Neural progenitor cell (in vitro differentiated cells): ENCODE measurements at regions not wholly inside any gene's neighbourhood (a gene's known extent, or its start where the extent isn't known, plus 50 kb on each side); places are given as distances from the start of the nearest gene placed in this dataset.

ENCODE experiments used
- DNase-seq: peaks from one replicate; pipeline ENCODE4 v3.0.0-alpha.2; 2016; ENCODE audit warnings: low spot score
- H2AFZ ChIP-seq: fragments of 200-600 bp; sonication (generic); replicated peaks from 2 replicates; pipeline ENCODE4 v1.6.1; 2016; ENCODE audit warnings: antibody characterized with exemption
- H3F3A ChIP-seq: fragments of 200-600 bp; sonication (generic); 2 replicates; pipeline ENCODE4 v1.6.1; 2016; ENCODE audit warnings: antibody characterized with exemption, low read depth
- H3K27ac ChIP-seq: fragments of 200-600 bp; sonication (generic); 2 replicates; pipeline ENCODE4 v1.5.1; 2016; ENCODE audit warnings: mild to moderate bottlenecking
- H3K27me3 ChIP-seq: fragments of 200-600 bp; sonication (generic); 2 replicates; pipeline ENCODE4 v1.6.1; 2016; ENCODE audit warnings: mild to moderate bottlenecking, moderate library complexity
- H3K36me3 ChIP-seq: fragments of 200-600 bp; sonication (generic); 2 replicates; pipeline ENCODE4 v1.5.1; 2016
- H3K4me1 ChIP-seq: fragments of 200-600 bp; sonication (generic); 2 replicates; pipeline ENCODE4 v1.6.1; 2016; ENCODE audit warnings: mixed run types
- H3K4me2 ChIP-seq: fragments of 200-600 bp; sonication (generic); 2 replicates; pipeline ENCODE4 v1.6.1; 2016
- H3K4me3 ChIP-seq: fragments of 200-600 bp; sonication (generic); 2 replicates; pipeline ENCODE4 v1.5.1; 2016
- H3K79me2 ChIP-seq: fragments of 200-600 bp; sonication (generic); 2 replicates; pipeline ENCODE4 v1.6.1; 2016; ENCODE audit warnings: low read depth
- H3K9ac ChIP-seq: fragments of 200-600 bp; sonication (generic); 2 replicates; pipeline ENCODE4 v1.6.1; 2016
- H3K9me3 ChIP-seq: fragments of 200-600 bp; sonication (generic); 2 replicates; pipeline ENCODE4 v1.5.1; 2016; ENCODE audit warnings: low read depth
- H4K20me1 ChIP-seq: fragments of 200-600 bp; sonication (generic); 2 replicates; pipeline ENCODE4 v1.6.1; 2016; ENCODE audit warnings: low read depth
- H3K27ac Mint-ChIP-seq: 3 replicates; pipeline ENCODE4 v1.8.0; 2021; ENCODE audit warnings: mixed read lengths
- H3K27me3 Mint-ChIP-seq: 2 replicates; pipeline ENCODE4 v1.8.0; 2022; ENCODE audit warnings: low read depth, mild to moderate bottlenecking, inconsistent platforms, moderate library complexity, mixed read lengths; ENCODE audit not compliant: insufficient read depth
- H3K36me3 Mint-ChIP-seq: 3 replicates; pipeline ENCODE4 v1.8.0; 2021; ENCODE audit warnings: mixed read lengths
- H3K4me1 Mint-ChIP-seq: 3 replicates; pipeline ENCODE4 v1.8.0; 2021; ENCODE audit warnings: mixed read lengths
- H3K4me3 Mint-ChIP-seq: 3 replicates; pipeline ENCODE4 v1.8.0; 2021; ENCODE audit warnings: mild to moderate bottlenecking, moderate library complexity, mixed read lengths
- H3K9me3 Mint-ChIP-seq: 3 replicates; pipeline ENCODE4 v1.8.0; 2020; ENCODE audit warnings: mixed read lengths
- CTCF ChIP-seq: fragments of 200-600 bp; sonication (generic); IDR thresholded peaks from 2 replicates; pipeline ENCODE4 v1.5.1; 2017; ENCODE audit warnings: antibody characterized with exemption, mild to moderate bottlenecking
- EZH2 ChIP-seq: fragments of 200-600 bp; sonication (generic); IDR thresholded peaks from 2 replicates; pipeline ENCODE4 v1.6.1; 2017; ENCODE audit warnings: antibody characterized with exemption, mild to moderate bottlenecking, moderate library complexity
- EZH2phosphoT487 ChIP-seq: fragments of 200-600 bp; sonication (generic); IDR thresholded peaks from 2 replicates; pipeline ENCODE4 v1.6.1; 2017; ENCODE audit warnings: antibody characterized with exemption

- Histone ChIP-seq H3K4me2 (no peak overlapping the region), H4K20me1 (no peaks in the 10 kb centered on the region), H3K9me3 (no peaks in the 10 kb centered on the region), H3K9ac (no peak overlapping the region), H3K27ac (no peak overlapping the region), H2AFZ (no peak overlapping the region), H3K27me3 (no peaks in the 10 kb centered on the region), H3K36me3 (no peaks in the 10 kb centered on the region), H3K79me2 (no peaks in the 10 kb centered on the region), H3K4me3 (no peak overlapping the region), H3K4me1 (no peaks in the 10 kb centered on the region), H3F3A (no peaks in the 10 kb centered on the region)
- TF ChIP-seq CTCF (no peak), EZH2 (no peak), EZH2phosphoT487 (no peak)
- DNase-seq: no peak
- H3K4me1 Mint-ChIP-seq: no peaks in the 10 kb centered on the region
- H3K9me3 Mint-ChIP-seq: peaks cover 5% of the 10 kb centered on the region
- H3K36me3 Mint-ChIP-seq: no peaks in the 10 kb centered on the region
- no peak overlapping the region for H3K27ac Mint-ChIP-seq
- no peaks in the 10 kb centered on the region for H3K27me3 Mint-ChIP-seq
- no peak overlapping the region for H3K4me3 Mint-ChIP-seq
These were observed 1717.1 kb upstream of the RAG2 start for GRCh38 chr11:38315151-38315550.

GRCh38 chr11:38307455-38307854 is 1709.4 kb upstream of the RAG2 start:
- Histone ChIP-seq H4K20me1 (no peaks in the 10 kb centered on the region), H2AFZ (no peak overlapping the region), H3K36me3 (no peaks in the 10 kb centered on the region), H3K79me2 (no peaks in the 10 kb centered on the region), H3K9me3 (no peaks in the 10 kb centered on the region), H3K27me3 (no peaks in the 10 kb centered on the region), H3F3A (no peaks in the 10 kb centered on the region), H3K9ac (no peak overlapping the region), H3K27ac (no peak overlapping the region), H3K4me1 (no peaks in the 10 kb centered on the region), H3K4me2 (no peak overlapping the region), H3K4me3 (no peak overlapping the region)
- H3K9me3 Mint-ChIP-seq: no peaks in the 10 kb centered on the region
- no peak overlapping the region for H3K4me3 Mint-ChIP-seq
- no peaks in the 10 kb centered on the region for H3K27me3 Mint-ChIP-seq
- no peaks in the 10 kb centered on the region for H3K36me3 Mint-ChIP-seq
- H3K27ac Mint-ChIP-seq: no peak overlapping the region
- H3K4me1 Mint-ChIP-seq: no peaks in the 10 kb centered on the region
- DNase-seq: no peak
- TF ChIP-seq CTCF: no peak
- no peak for TF ChIP-seq EZH2phosphoT487
- no peak for TF ChIP-seq EZH2

GRCh38 chr11:38305682-38306081 is 1707.6 kb upstream of the RAG2 start:
- TF ChIP-seq CTCF (no peak), EZH2 (no peak), EZH2phosphoT487 (no peak)
- Histone ChIP-seq H3F3A (no peaks in the 10 kb centered on the region), H3K4me2 (no peak overlapping the region), H3K27me3 (no peaks in the 10 kb centered on the region), H3K4me3 (no peak overlapping the region), H3K79me2 (no peaks in the 10 kb centered on the region), H3K9me3 (no peaks in the 10 kb centered on the region), H3K36me3 (no peaks in the 10 kb centered on the region), H4K20me1 (no peaks in the 10 kb centered on the region), H3K27ac (no peak overlapping the region), H3K4me1 (no peaks in the 10 kb centered on the region), H3K9ac (no peak overlapping the region), H2AFZ (no peak overlapping the region)
- Mint-ChIP-seq H3K4me3 (no peak overlapping the region), H3K36me3 (no peaks in the 10 kb centered on the region), H3K27ac (no peak overlapping the region), H3K27me3 (no peaks in the 10 kb centered on the region), H3K9me3 (no peaks in the 10 kb centered on the region), H3K4me1 (no peaks in the 10 kb centered on the region)
- DNase-seq: no peak

DNA sequence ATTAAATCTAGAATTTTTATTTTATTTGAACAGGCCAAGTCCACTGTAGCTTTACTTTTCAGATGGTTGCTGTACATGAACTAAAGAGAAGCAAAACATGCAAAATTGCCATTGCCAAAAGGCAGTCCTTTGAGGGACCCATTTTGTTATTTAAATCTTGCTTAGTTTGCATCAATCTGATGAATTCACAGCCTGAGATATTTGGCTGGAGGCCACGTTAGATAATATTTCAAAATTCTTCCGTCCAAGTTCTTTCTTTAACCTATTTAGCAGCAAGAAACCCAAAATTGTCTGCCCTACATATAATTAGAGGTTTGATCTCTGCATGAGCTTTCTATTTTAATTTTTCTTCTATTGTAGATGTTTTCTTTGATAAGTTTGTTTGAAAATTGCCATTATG is 1706.9 kb upstream of the RAG2 start:
- no peaks in the 10 kb centered on the region for H3K4me1 Mint-ChIP-seq
- DNase-seq: no peak
- Histone ChIP-seq H3K27ac (no peak overlapping the region), H2AFZ (no peak overlapping the region), H3K36me3 (no peaks in the 10 kb centered on the region), H3K4me2 (no peak overlapping the region), H3F3A (no peaks in the 10 kb centered on the region), H3K9ac (no peak overlapping the region), H3K4me1 (no peaks in the 10 kb centered on the region), H4K20me1 (no peaks in the 10 kb centered on the region), H3K4me3 (no peak overlapping the region), H3K79me2 (no peaks in the 10 kb centered on the region), H3K9me3 (no peaks in the 10 kb centered on the region), H3K27me3 (no peaks in the 10 kb centered on the region)
- H3K9me3 Mint-ChIP-seq: no peaks in the 10 kb centered on the region
- no peak overlapping the region for H3K27ac Mint-ChIP-seq
- TF ChIP-seq EZH2phosphoT487 (no peak), CTCF (no peak), EZH2 (no peak)
- H3K4me3 Mint-ChIP-seq: no peak overlapping the region
- no peaks in the 10 kb centered on the region for H3K36me3 Mint-ChIP-seq
- no peaks in the 10 kb centered on the region for H3K27me3 Mint-ChIP-seq
